ENCODE measurements at regions not wholly inside any gene's neighbourhood (a gene's known extent, or its start where the extent isn't known, plus 50 kb on each side); places are given as distances from the start of the nearest gene placed in this dataset.

GRCh38 chr11:69969890-69970784 lies 108.0 kb upstream of the ANO1 start (continued):
- TF ChIP-seq, protein P1, sequence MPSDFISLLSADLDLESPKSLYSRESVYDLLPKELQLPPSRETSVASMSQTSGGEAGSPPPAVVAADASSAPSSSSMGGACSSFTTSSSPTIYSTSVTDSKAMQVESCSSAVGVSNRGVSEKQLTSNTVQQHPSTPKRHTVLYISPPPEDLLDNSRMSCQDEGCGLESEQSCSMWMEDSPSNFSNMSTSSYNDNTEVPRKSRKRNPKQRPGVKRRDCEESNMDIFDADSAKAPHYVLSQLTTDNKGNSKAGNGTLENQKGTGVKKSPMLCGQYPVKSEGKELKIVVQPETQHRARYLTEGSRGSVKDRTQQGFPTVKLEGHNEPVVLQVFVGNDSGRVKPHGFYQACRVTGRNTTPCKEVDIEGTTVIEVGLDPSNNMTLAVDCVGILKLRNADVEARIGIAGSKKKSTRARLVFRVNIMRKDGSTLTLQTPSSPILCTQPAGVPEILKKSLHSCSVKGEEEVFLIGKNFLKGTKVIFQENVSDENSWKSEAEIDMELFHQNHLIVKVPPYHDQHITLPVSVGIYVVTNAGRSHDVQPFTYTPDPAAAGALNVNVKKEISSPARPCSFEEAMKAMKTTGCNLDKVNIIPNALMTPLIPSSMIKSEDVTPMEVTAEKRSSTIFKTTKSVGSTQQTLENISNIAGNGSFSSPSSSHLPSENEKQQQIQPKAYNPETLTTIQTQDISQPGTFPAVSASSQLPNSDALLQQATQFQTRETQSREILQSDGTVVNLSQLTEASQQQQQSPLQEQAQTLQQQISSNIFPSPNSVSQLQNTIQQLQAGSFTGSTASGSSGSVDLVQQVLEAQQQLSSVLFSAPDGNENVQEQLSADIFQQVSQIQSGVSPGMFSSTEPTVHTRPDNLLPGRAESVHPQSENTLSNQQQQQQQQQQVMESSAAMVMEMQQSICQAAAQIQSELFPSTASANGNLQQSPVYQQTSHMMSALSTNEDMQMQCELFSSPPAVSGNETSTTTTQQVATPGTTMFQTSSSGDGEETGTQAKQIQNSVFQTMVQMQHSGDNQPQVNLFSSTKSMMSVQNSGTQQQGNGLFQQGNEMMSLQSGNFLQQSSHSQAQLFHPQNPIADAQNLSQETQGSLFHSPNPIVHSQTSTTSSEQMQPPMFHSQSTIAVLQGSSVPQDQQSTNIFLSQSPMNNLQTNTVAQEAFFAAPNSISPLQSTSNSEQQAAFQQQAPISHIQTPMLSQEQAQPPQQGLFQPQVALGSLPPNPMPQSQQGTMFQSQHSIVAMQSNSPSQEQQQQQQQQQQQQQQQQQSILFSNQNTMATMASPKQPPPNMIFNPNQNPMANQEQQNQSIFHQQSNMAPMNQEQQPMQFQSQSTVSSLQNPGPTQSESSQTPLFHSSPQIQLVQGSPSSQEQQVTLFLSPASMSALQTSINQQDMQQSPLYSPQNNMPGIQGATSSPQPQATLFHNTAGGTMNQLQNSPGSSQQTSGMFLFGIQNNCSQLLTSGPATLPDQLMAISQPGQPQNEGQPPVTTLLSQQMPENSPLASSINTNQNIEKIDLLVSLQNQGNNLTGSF (CRISPR knock-in tag; IDR thresholded peaks at IDR 0.05) = 0 out of 2 replicates have a peak, but pooled peaks have one; percentile 73
- TF ChIP-seq ATF4 (CRISPR knock-in tag; IDR thresholded peaks at IDR 0.05) (no peak), FOXA1 (IDR thresholded peaks at IDR 0.05) (peak; percentile 95), FOXA1 (CRISPR knock-in tag; IDR thresholded peaks at IDR 0.05) (peak; percentile 99), ZNF83 (CRISPR knock-in tag; IDR thresholded peaks at IDR 0.05; ENCODE audit: borderline replicate concordance) (no peak; the same call in 1 of the 2 replicates), SPEN (CRISPR knock-in tag; IDR thresholded peaks at IDR 0.05; ENCODE audit: low read depth) (peak; percentile 81; the same call in 1 of the 2 replicates), ZNF614 (CRISPR knock-in tag; IDR thresholded peaks at IDR 0.05; ENCODE audit: borderline replicate concordance) (peak; percentile 87), POGZ (CRISPR knock-in tag; IDR thresholded peaks at IDR 0.05) (peak; percentile 74), ZNF496 (CRISPR knock-in tag; IDR thresholded peaks at IDR 0.05; ENCODE audit: insufficient replicate concordance) (no peak), ZNF660 (CRISPR knock-in tag; IDR thresholded peaks at IDR 0.05; ENCODE audit: borderline replicate concordance, low read depth) (no peak), ZNF331 (CRISPR knock-in tag; IDR thresholded peaks at IDR 0.05) (peak; percentile 93), ATF7 (IDR thresholded peaks at IDR 0.05) (no peak), ATF7 (CRISPR knock-in tag; IDR thresholded peaks at IDR 0.05) (peak; percentile 81; the same call in 1 of the 2 replicates), ZFX (CRISPR knock-in tag; IDR thresholded peaks at IDR 0.05; ENCODE audit: low read depth) (peak; percentile 79), ZFP90 (CRISPR knock-in tag; IDR thresholded peaks at IDR 0.05; ENCODE audit: borderline replicate concordance) (peak; percentile 79), ONECUT2 (CRISPR knock-in tag; IDR thresholded peaks at IDR 0.05) (peak; percentile 97), ZNF432 (CRISPR knock-in tag; IDR thresholded peaks at IDR 0.05; ENCODE audit: borderline replicate concordance) (no peak)
- TF ChIP-seq, protein P2, sequence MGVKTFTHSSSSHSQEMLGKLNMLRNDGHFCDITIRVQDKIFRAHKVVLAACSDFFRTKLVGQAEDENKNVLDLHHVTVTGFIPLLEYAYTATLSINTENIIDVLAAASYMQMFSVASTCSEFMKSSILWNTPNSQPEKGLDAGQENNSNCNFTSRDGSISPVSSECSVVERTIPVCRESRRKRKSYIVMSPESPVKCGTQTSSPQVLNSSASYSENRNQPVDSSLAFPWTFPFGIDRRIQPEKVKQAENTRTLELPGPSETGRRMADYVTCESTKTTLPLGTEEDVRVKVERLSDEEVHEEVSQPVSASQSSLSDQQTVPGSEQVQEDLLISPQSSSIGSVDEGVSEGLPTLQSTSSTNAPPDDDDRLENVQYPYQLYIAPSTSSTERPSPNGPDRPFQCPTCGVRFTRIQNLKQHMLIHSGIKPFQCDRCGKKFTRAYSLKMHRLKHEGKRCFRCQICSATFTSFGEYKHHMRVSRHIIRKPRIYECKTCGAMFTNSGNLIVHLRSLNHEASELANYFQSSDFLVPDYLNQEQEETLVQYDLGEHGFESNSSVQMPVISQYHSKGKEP (CRISPR knock-in tag; IDR thresholded peaks at IDR 0.05) = no peak
- TF ChIP-seq, protein P3, sequence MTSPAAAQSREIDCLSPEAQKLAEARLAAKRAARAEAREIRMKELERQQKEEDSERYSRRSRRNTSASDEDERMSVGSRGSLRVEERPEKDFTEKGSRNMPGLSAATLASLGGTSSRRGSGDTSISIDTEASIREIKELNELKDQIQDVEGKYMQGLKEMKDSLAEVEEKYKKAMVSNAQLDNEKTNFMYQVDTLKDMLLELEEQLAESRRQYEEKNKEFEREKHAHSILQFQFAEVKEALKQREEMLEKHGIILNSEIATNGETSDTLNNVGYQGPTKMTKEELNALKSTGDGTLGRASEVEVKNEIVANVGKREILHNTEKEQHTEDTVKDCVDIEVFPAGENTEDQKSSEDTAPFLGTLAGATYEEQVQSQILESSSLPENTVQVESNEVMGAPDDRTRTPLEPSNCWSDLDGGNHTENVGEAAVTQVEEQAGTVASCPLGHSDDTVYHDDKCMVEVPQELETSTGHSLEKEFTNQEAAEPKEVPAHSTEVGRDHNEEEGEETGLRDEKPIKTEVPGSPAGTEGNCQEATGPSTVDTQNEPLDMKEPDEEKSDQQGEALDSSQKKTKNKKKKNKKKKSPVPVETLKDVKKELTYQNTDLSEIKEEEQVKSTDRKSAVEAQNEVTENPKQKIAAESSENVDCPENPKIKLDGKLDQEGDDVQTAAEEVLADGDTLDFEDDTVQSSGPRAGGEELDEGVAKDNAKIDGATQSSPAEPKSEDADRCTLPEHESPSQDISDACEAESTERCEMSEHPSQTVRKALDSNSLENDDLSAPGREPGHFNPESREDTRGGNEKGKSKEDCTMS (CRISPR knock-in tag; conservative IDR thresholded peaks at IDR 0.05) = no peak

Data from HepG2 (cell line).